Astrocyte (in vitro differentiated cells and primary cell): ENCODE measurements at regions not wholly inside any gene's neighbourhood (a gene's known extent, or its start where the extent isn't known, plus 50 kb on each side); places are given as distances from the start of the nearest gene placed in this dataset.

Source experiments
- DNase-seq: peaks from one replicate; pipeline ENCODE4 v3.0.0-alpha.2; 2010; ENCODE audit warnings: low read depth
- FAIRE-seq: peaks from 2 replicates; lab custom pipeline; 2011; peaks lifted over from hg19 to GRCh38; lab: Jason Lieb, UNC
- H2AFZ ChIP-seq: 2 replicates; pipeline ENCODE4 v1.6.0; 2012; ENCODE audit warnings: low read depth, low read length, inconsistent platforms
- H3K27ac ChIP-seq: 2 replicates; pipeline ENCODE4 v1.5.1; 2011; ENCODE audit warnings: low read depth, low read length, inconsistent platforms
- H3K27me3 ChIP-seq: 2 replicates; pipeline ENCODE4 v1.6.0; 2011; ENCODE audit warnings: low read length, inconsistent platforms; ENCODE audit not compliant: insufficient read depth
- H3K36me3 ChIP-seq: 2 replicates; pipeline ENCODE4 v1.5.1; 2011; ENCODE audit warnings: low read length, inconsistent platforms; ENCODE audit not compliant: insufficient read depth
- H3K4me1 ChIP-seq: 2 replicates; pipeline ENCODE4 v1.5.1; 2011; ENCODE audit warnings: low read length, inconsistent platforms; ENCODE audit not compliant: insufficient read depth
- H3K4me2 ChIP-seq: 2 replicates; pipeline ENCODE4 v1.6.0; 2012; ENCODE audit warnings: low read length, inconsistent platforms
- H3K4me3 ChIP-seq: 2 replicates; pipeline ENCODE4 v1.5.1; 2011; ENCODE audit warnings: low read depth, mild to moderate bottlenecking, low read length, inconsistent platforms; ENCODE audit not compliant: insufficient read depth
- H3K79me2 ChIP-seq: 2 replicates; pipeline ENCODE4 v1.6.0; 2012; ENCODE audit warnings: mild to moderate bottlenecking, low read length, inconsistent platforms; ENCODE audit not compliant: insufficient read depth
- H3K9ac ChIP-seq: 2 replicates; pipeline ENCODE4 v1.6.0; 2012; ENCODE audit warnings: mild to moderate bottlenecking, low read length, inconsistent platforms
- H3K9me3 ChIP-seq: 2 replicates; pipeline ENCODE4 v1.5.1; 2012; ENCODE audit warnings: low read depth, mild to moderate bottlenecking, low read length, inconsistent platforms; ENCODE audit not compliant: insufficient read depth
- H4K20me1 ChIP-seq: 2 replicates; pipeline ENCODE4 v1.6.0; 2012; ENCODE audit warnings: low read length, inconsistent platforms; ENCODE audit not compliant: insufficient read depth
- H3K27ac Mint-ChIP-seq: one replicate; pipeline ENCODE4 v1.8.0; 2021; ENCODE audit warnings: mild to moderate bottlenecking, mixed read lengths; ENCODE audit not compliant: unreplicated experiment
- H3K27me3 Mint-ChIP-seq: one replicate; pipeline ENCODE4 v1.8.0; 2021; ENCODE audit warnings: low read depth, mixed read lengths; ENCODE audit not compliant: unreplicated experiment
- H3K36me3 Mint-ChIP-seq: one replicate; pipeline ENCODE4 v1.8.0; 2021; ENCODE audit warnings: low read depth, mixed read lengths; ENCODE audit not compliant: unreplicated experiment
- H3K4me1 Mint-ChIP-seq: one replicate; pipeline ENCODE4 v1.8.0; 2021; ENCODE audit warnings: low read depth, mixed read lengths; ENCODE audit not compliant: unreplicated experiment
- H3K4me3 Mint-ChIP-seq: one replicate; pipeline ENCODE4 v1.8.0; 2021; ENCODE audit warnings: mild to moderate bottlenecking, moderate library complexity, mixed read lengths; ENCODE audit not compliant: unreplicated experiment
- H3K9me3 Mint-ChIP-seq: one replicate; pipeline ENCODE4 v1.8.0; 2021; ENCODE audit warnings: mild to moderate bottlenecking, mixed read lengths; ENCODE audit not compliant: unreplicated experiment
- CTCF ChIP-seq: IDR thresholded peaks from 2 replicates; pipeline ENCODE4 v1.5.1; 2011; ENCODE audit warnings: low read depth, mild to moderate bottlenecking, inconsistent platforms, low read length, moderate library complexity; ENCODE audit not compliant: insufficient read depth
- EZH2 ChIP-seq: IDR thresholded peaks from 2 replicates; pipeline ENCODE4 v1.6.1; 2012; ENCODE audit warnings: mild to moderate bottlenecking, low read length, inconsistent platforms; ENCODE audit not compliant: insufficient read depth

GRCh38 chr2:8472545-8473323, 209.1 kb upstream of the ID2 start:
- no peaks in the 10 kb centered on the region for H3K4me1 ChIP-seq
- no peak overlapping the region for H3K27ac ChIP-seq
- Mint-ChIP-seq H3K36me3 (no peaks in the 10 kb centered on the region), H3K4me1 (peaks cover 2% of the 10 kb centered on the region), H3K27me3 (peaks cover 29% of the 10 kb centered on the region), H3K4me3 (no peak overlapping the region), H3K9me3 (peaks cover 3% of the 10 kb centered on the region), H3K27ac (no peak overlapping the region)
- no peak for TF ChIP-seq CTCF
- TF ChIP-seq EZH2: no peak
- DNase-seq: no peak
- no peak overlapping the region for H3K4me3 ChIP-seq
- H2AFZ ChIP-seq: no peak overlapping the region
- H3K4me2 ChIP-seq: no peak overlapping the region
- H3K79me2 ChIP-seq: no peaks in the 10 kb centered on the region
- no peaks in the 10 kb centered on the region for H3K27me3 ChIP-seq
- no peak for FAIRE-seq
- H3K36me3 ChIP-seq: no peaks in the 10 kb centered on the region
- H4K20me1 ChIP-seq: no peaks in the 10 kb centered on the region
- H3K9ac ChIP-seq: no peak overlapping the region
- no peaks in the 10 kb centered on the region for H3K9me3 ChIP-seq

GRCh38 chr2:8475349-8476031, 206.4 kb upstream of the ID2 start:
- H3K9ac ChIP-seq: no peak overlapping the region
- H3K27me3 Mint-ChIP-seq: peaks cover 42% of the 10 kb centered on the region
- H3K36me3 Mint-ChIP-seq: no peaks in the 10 kb centered on the region
- TF ChIP-seq EZH2: no peak
- TF ChIP-seq CTCF: no peak
- H3K79me2 ChIP-seq: no peaks in the 10 kb centered on the region
- no peaks in the 10 kb centered on the region for H4K20me1 ChIP-seq
- H3K4me3 ChIP-seq: no peak overlapping the region
- no peaks in the 10 kb centered on the region for H3K9me3 ChIP-seq
- DNase-seq (no peak), FAIRE-seq (no peak)
- H3K4me2 ChIP-seq: no peak overlapping the region
- no peak overlapping the region for H3K4me3 Mint-ChIP-seq
- no peaks in the 10 kb centered on the region for H3K27me3 ChIP-seq
- H3K9me3 Mint-ChIP-seq: no peaks in the 10 kb centered on the region
- H3K4me1 ChIP-seq: no peaks in the 10 kb centered on the region
- H3K36me3 ChIP-seq: no peaks in the 10 kb centered on the region
- H3K27ac ChIP-seq: no peak overlapping the region
- no peak overlapping the region for H3K27ac Mint-ChIP-seq
- no peaks in the 10 kb centered on the region for H3K4me1 Mint-ChIP-seq
- no peak overlapping the region for H2AFZ ChIP-seq
